ENCODE measurements at regions not wholly inside any gene's neighbourhood (a gene's known extent, or its start where the extent isn't known, plus 50 kb on each side); places are given as distances from the start of the nearest gene placed in this dataset.

DNA sequence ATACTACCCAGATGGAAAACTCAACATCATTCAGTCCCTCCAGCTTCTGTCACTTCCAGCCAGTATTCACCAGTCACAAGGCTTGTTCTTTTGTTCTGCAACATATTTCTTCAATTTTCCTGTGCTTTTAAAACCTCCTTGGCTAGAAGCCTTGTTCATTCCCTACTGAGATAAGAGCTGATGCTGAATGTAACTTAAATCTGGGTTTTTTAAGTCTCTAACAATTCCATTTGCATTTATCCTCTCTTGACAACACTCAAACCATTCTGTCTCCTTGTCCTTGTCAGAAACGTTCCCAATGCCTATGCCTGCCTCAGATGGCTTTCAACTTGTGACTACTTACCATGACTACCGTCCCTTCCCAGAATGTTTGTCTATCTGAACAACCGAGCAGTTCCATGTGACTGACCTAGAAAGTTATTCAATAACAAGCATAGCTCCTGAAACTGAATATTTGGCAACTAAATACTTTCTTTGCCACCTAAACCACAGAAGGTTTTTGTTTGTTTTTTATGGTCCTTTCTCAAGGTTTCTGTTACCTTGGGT is 682.9 kb upstream of the GALNTL6 start:
- intact Hi-C loops (cut with DNase I), result no loop called here
- TF ChIP-seq POLR2A (IDR thresholded peaks at IDR 0.05), result no peak
- TF ChIP-seq, protein P1, sequence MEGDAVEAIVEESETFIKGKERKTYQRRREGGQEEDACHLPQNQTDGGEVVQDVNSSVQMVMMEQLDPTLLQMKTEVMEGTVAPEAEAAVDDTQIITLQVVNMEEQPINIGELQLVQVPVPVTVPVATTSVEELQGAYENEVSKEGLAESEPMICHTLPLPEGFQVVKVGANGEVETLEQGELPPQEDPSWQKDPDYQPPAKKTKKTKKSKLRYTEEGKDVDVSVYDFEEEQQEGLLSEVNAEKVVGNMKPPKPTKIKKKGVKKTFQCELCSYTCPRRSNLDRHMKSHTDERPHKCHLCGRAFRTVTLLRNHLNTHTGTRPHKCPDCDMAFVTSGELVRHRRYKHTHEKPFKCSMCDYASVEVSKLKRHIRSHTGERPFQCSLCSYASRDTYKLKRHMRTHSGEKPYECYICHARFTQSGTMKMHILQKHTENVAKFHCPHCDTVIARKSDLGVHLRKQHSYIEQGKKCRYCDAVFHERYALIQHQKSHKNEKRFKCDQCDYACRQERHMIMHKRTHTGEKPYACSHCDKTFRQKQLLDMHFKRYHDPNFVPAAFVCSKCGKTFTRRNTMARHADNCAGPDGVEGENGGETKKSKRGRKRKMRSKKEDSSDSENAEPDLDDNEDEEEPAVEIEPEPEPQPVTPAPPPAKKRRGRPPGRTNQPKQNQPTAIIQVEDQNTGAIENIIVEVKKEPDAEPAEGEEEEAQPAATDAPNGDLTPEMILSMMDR (IDR thresholded peaks at IDR 0.05), result no peak
- H3K4me3 ChIP-seq, result no peak overlapping the region
- H3K9me3 ChIP-seq, result no peaks in the 10 kb centered on the region
- no peaks in the 10 kb centered on the region for H3K4me1 ChIP-seq
- H3K27ac ChIP-seq, result no peak overlapping the region
- 26 to 44% methylated on average over 3 of the region's 3 CpGs for WGBS, 2 donors
- H3K36me3 ChIP-seq, result no peaks in the 10 kb centered on the region
- no peaks in the 10 kb centered on the region for H3K27me3 ChIP-seq
- no peak for DNase-seq

DNA sequence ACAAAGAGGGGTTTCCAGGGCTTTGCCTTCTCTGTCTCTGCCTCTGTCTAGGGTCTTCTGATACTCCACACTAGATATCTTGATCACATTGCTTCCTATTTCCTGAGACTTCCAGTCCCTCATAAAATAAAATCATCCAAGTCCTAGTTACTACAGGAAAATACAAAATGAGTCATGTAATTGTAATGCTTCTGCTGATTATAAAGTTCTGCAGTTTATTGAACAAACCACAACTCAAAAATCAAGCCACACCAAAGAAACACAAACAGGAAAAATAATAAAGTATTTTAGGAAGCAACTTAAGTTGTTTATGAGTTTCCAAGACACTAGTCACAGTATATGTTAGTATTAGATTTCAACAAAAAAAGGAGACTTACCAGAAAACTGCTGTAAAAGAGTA is 695.1 kb upstream of the GALNTL6 start:
- intact Hi-C loops (cut with DNase I), result no loop called here
- H3K9me3 ChIP-seq, result peaks cover 0 to 5% (median 0%) of the 10 kb centered on the region in 3 donors
- DNase-seq, result no peak
- no peaks in the 10 kb centered on the region for H3K36me3 ChIP-seq
- no peaks in the 10 kb centered on the region for H3K4me1 ChIP-seq
- no peaks in the 10 kb centered on the region for H3K27me3 ChIP-seq
- H3K27ac ChIP-seq, result no peak overlapping the region
- no peak overlapping the region for H3K4me3 ChIP-seq
- TF ChIP-seq, protein P1 (IDR thresholded peaks at IDR 0.05), result no peak
- TF ChIP-seq POLR2A (IDR thresholded peaks at IDR 0.05), result no peak

DNA sequence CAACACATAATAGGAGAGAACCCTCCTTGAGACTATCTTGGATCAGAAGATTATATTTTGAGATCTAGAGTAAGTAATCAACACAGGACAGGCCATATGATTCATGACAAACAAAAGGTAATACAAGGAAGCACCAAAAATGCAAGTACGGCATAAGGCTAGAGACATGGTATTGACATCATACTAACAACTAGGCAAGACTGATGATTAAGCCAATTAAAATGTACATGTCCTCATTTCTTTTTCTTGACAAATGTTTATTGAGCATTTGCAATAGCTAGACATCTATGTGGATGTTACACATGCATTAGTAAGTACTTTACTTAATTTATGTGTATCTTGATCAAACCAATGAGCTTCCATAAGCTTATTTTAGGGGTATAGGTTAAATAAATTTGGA is 695.7 kb upstream of the GALNTL6 start:
- no peak for DNase-seq
- Histone ChIP-seq H3K4me1 (no peaks in the 10 kb centered on the region), H3K4me3 (no peak overlapping the region), H3K27me3 (no peaks in the 10 kb centered on the region), H3K27ac (no peak overlapping the region), H3K9me3 (peaks cover 0 to 5% (median 0%) of the 10 kb centered on the region in 3 donors), H3K36me3 (no peaks in the 10 kb centered on the region)
- TF ChIP-seq POLR2A (IDR thresholded peaks at IDR 0.05), result no peak
- TF ChIP-seq, protein P1 (IDR thresholded peaks at IDR 0.05), result no peak
- intact Hi-C loops (cut with DNase I), result no loop called here
- 74 to 90% methylated on average over 1 of the region's 1 CpG for WGBS, 2 donors

DNA sequence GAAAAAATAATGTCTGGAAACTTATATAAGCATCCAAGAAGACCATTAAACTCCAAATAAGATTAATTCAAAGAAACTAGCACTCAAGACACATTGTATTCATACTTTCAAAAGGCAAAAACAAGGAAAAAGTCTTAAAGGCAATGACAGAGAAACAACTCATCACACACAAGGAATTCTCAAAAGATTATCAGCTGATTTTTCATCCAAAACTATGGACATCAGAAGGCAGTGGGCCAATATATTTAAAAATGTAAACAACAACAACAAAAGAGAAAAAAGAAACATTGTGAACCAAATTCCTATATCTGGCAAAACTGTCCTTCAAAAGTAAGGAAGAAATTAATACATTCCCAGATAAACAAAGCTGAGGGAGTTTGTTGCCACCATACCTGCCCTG is 711.4 kb upstream of the GALNTL6 start:
- no peak overlapping the region for H3K4me3 ChIP-seq

DNA sequence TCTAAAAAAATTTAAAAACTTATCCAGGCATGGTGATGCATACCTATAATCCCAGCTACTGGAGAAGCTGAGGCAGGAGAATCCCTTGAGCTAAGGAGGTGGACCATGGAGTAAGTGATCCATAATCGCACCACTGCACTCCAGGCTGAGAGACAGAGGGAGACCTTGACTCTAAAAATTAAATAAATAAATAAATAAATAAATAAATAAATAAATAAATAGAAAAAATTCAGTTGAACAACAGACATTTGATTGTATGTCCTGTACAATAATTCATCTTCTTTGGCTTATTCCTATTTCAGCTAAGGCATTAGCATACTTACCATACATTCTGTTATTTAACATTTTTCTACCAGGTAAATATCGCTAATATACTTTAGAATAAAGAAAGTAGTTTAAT is 726.1 kb upstream of the GALNTL6 start:
- Histone ChIP-seq H3K9me3 (peaks cover 0 to 9% (median 0%) of the 10 kb centered on the region in 3 donors), H3K36me3 (no peaks in the 10 kb centered on the region), H3K27me3 (no peaks in the 10 kb centered on the region), H3K27ac (no peak overlapping the region), H3K4me3 (no peak overlapping the region), H3K4me1 (no peaks in the 10 kb centered on the region)
- DNase-seq, result no peak
- TF ChIP-seq POLR2A (IDR thresholded peaks at IDR 0.05), result no peak
- TF ChIP-seq, protein P1 (IDR thresholded peaks at IDR 0.05), result no peak
- WGBS, 2 donors, result 76 to 86% methylated on average over 2 of the region's 2 CpGs
- intact Hi-C loops (cut with DNase I), result no loop called here

More for the DNA sequence above, 711.4 kb upstream of the GALNTL6 start:
- H3K36me3 ChIP-seq, result no peaks in the 10 kb centered on the region
- H3K27me3 ChIP-seq, result no peaks in the 10 kb centered on the region
- no peak overlapping the region for H3K27ac ChIP-seq
- DNase-seq, result no peak
- H3K9me3 ChIP-seq, result no peaks in the 10 kb centered on the region
- H3K4me1 ChIP-seq, result no peaks in the 10 kb centered on the region
- TF ChIP-seq POLR2A (IDR thresholded peaks at IDR 0.05), result no peak
- intact Hi-C loops (cut with DNase I), result no loop called here

DNA sequence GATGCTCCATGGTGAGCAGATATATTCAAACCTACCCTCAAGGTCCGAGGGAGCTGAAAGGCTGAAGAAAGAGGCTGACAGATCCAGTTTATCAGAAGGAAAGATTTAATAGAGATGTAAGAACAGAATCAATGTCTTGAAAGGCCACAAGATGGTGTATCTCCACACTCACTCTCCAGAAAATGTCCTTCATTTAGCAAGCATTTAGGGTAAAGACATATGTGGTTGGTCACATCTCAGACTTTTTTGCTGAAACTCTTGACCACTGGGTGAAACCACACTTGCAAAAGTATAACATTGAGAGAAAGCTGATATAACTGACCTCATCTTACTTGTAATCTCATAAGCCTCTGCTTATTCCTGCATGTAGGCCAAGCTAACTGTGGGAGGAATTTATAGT is 745.8 kb upstream of the GALNTL6 start:
- H3K27ac ChIP-seq, result no peak overlapping the region
- H3K4me1 ChIP-seq, result no peaks in the 10 kb centered on the region
- no peaks in the 10 kb centered on the region for H3K36me3 ChIP-seq
- H3K27me3 ChIP-seq, result no peaks in the 10 kb centered on the region
- intact Hi-C loops (cut with DNase I), result no loop called here
- H3K4me3 ChIP-seq, result no peak overlapping the region
- TF ChIP-seq, protein P1 (IDR thresholded peaks at IDR 0.05), result no peak
- no peak for TF ChIP-seq POLR2A (IDR thresholded peaks at IDR 0.05)
- H3K9me3 ChIP-seq, result no peaks in the 10 kb centered on the region
- 25 to 65% methylated on average over 1 of the region's 1 CpG for WGBS, 2 donors
- no peak for DNase-seq

Measured in esophagus squamous epithelium (tissue), 5 donors.